ENCODE measurements at regions not wholly inside any gene's neighbourhood (a gene's known extent, or its start where the extent isn't known, plus 50 kb on each side); places are given as distances from the start of the nearest gene placed in this dataset.
"Not testable (repeated sequence)": the region's sequence is repeated elsewhere in the genome, so short reads cannot be mapped to it uniquely, and the experiment has no call there.

GRCh38 chr7:54454700-54455099, 87.5 kb upstream of the VSTM2A start:
- not testable (repeated sequence) for H3K4me3 Mint-ChIP-seq

GRCh38 chr7:54465095-54465494, 77.1 kb upstream of the VSTM2A start:
- H3K4me3 Mint-ChIP-seq: no peak overlapping the region
- peaks cover 0 to 25% (median 10%) of the 10 kb centered on the region in 8 donors for H3K9me3 Mint-ChIP-seq
- Histone ChIP-seq H3K27me3 (ENCODE audit: insufficient read depth, low read length) (no peaks in the 10 kb centered on the region), H3K9me3 (ENCODE audit: control insufficient read depth in 1 of 2, low read length in 2 of 2) (no peaks in the 10 kb centered on the region), H3K4me1 (ENCODE audit: insufficient read depth, low read length) (no peaks in the 10 kb centered on the region), H3K36me3 (ENCODE audit: insufficient read depth, low read length) (no peaks in the 10 kb centered on the region), H3K27ac (ENCODE audit: low read depth, low read length) (no peak overlapping the region), H3K4me3 (ENCODE audit: low read length in 2 of 2) (no peak overlapping the region)
- no peak for DNase-seq
- H3K27me3 Mint-ChIP-seq: no peaks in the 10 kb centered on the region
- H3K4me1 Mint-ChIP-seq: no peaks in the 10 kb centered on the region
- H3K36me3 Mint-ChIP-seq: no peaks in the 10 kb centered on the region
- intact Hi-C loops (cut with micrococcal nuclease): no loop called here
- ChIA-PET POLR2A (ENCODE audit: partially characterized antibody) (no interaction called here), CTCF (ENCODE audit: partially characterized antibody) (no interaction called here)
- no peak overlapping the region for H3K27ac Mint-ChIP-seq

More at GRCh38 chr7:54454700-54455099, 87.5 kb upstream of the VSTM2A start:
- H3K27ac Mint-ChIP-seq; H3K27me3 Mint-ChIP-seq; H3K9me3 ChIP-seq (ENCODE audit: control insufficient read depth in 1 of 2, low read length in 2 of 2); H3K4me1 ChIP-seq (ENCODE audit: insufficient read depth, low read length); H3K27ac ChIP-seq (ENCODE audit: low read depth, low read length); CTCF ChIA-PET (ENCODE audit: partially characterized antibody); intact Hi-C loops (cut with micrococcal nuclease); H3K4me1 Mint-ChIP-seq; H3K36me3 Mint-ChIP-seq; H3K27me3 ChIP-seq (ENCODE audit: insufficient read depth, low read length); H3K4me3 ChIP-seq (ENCODE audit: low read length in 2 of 2); POLR2A ChIA-PET (ENCODE audit: partially characterized antibody); H3K36me3 ChIP-seq (ENCODE audit: insufficient read depth, low read length); DNase-seq: not testable (repeated sequence)
- H3K9me3 Mint-ChIP-seq: peaks cover 6 to 49% (median 27%) of the 10 kb centered on the region in 8 donors

DNA sequence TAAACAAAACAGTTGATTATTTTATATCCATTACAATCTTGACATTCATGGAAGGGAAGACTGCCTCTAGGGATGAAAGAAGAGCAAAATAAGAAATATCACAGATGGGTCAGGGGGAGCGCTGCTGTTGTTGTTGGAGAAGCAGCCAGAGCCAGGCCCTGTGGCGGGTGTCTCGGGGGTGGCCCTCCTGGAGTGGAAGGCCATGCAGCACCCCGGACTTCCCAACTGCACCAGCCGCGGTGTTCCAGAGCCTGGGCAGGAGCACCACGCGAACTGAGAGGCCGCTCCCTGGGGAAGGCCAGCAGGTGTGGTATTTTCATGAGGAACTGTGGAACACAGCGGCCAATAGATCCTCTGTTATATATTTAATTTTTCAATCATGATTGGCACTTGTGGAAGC, 72.4 kb upstream of the VSTM2A start:
- peaks cover 0 to 27% (median 13%) of the 10 kb centered on the region in 8 donors for H3K9me3 Mint-ChIP-seq
- no peaks in the 10 kb centered on the region for H3K36me3 Mint-ChIP-seq
- POLR2A ChIA-PET (ENCODE audit: partially characterized antibody): no interaction called here

DNA sequence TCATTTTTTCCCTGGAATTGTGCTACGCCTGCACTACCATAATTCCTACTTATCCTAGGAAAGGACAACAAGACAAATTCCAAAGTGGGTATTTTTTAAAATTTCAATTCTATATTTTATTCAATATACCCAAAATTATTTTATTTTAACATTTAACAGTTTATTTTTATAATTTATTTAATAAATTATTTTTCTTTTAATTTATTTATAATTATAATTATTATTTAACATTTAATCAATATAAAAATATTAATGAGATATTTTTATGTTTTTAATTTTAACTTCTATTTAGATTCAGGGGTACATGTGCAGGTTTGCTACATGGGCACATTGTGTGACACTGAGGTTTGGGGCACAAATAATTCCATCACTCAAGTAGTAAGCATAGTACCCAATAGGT, 65.6 kb upstream of the VSTM2A start:
- Mint-ChIP-seq H3K36me3 (no peaks in the 10 kb centered on the region), H3K27me3 (no peaks in the 10 kb centered on the region), H3K4me1 (no peaks in the 10 kb centered on the region), H3K4me3 (no peak overlapping the region), H3K27ac (no peak overlapping the region), H3K9me3 (peaks cover 2 to 15% (median 8%) of the 10 kb centered on the region in 8 donors)
- Histone ChIP-seq H3K27me3 (ENCODE audit: insufficient read depth, low read length) (no peaks in the 10 kb centered on the region), H3K4me1 (ENCODE audit: insufficient read depth, low read length) (no peaks in the 10 kb centered on the region), H3K4me3 (ENCODE audit: low read length in 2 of 2) (no peak overlapping the region), H3K9me3 (ENCODE audit: control insufficient read depth in 1 of 2, low read length in 2 of 2) (no peaks in the 10 kb centered on the region), H3K36me3 (ENCODE audit: insufficient read depth, low read length) (no peaks in the 10 kb centered on the region), H3K27ac (ENCODE audit: low read depth, low read length) (no peak overlapping the region)
- intact Hi-C loops (cut with micrococcal nuclease): no loop called here
- ChIA-PET CTCF (ENCODE audit: partially characterized antibody) (no interaction called here), POLR2A (ENCODE audit: partially characterized antibody) (no interaction called here)
- DNase-seq: no peak

More for the DNA sequence above, 72.4 kb upstream of the VSTM2A start:
- intact Hi-C loops (cut with micrococcal nuclease): no loop called here
- Histone ChIP-seq H3K36me3 (ENCODE audit: insufficient read depth, low read length) (no peaks in the 10 kb centered on the region), H3K27ac (ENCODE audit: low read depth, low read length) (no peak overlapping the region), H3K4me3 (ENCODE audit: low read length in 2 of 2) (no peak overlapping the region), H3K27me3 (ENCODE audit: insufficient read depth, low read length) (no peaks in the 10 kb centered on the region), H3K4me1 (ENCODE audit: insufficient read depth, low read length) (no peaks in the 10 kb centered on the region), H3K9me3 (ENCODE audit: control insufficient read depth in 1 of 2, low read length in 2 of 2) (no peaks in the 10 kb centered on the region)
- DNase-seq: no peak
- no peaks in the 10 kb centered on the region for H3K4me1 Mint-ChIP-seq
- H3K27ac Mint-ChIP-seq: no peak overlapping the region
- H3K4me3 Mint-ChIP-seq: no peak overlapping the region
- CTCF ChIA-PET (ENCODE audit: partially characterized antibody): no interaction called here
- no peaks in the 10 kb centered on the region for H3K27me3 Mint-ChIP-seq

DNA sequence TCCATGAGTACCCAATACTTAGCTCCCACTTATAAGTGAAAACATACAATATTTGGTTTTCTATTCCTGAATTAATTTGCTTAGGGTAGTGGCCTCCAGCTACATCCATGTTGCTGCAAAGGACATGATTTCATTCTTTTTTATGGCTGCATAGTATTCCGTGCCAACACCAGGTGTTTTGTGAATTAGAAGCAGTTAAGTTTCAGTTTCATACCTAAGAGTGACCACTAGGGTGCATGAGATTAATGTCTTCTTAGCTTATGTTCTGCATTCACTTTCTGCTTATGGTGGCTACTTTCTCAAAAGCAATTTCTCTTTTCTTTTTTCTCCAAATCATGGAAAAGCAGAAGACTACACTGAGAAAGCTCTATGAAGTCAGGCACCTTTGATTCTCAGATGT, 65.1 kb upstream of the VSTM2A start:
- Mint-ChIP-seq H3K36me3 (no peaks in the 10 kb centered on the region), H3K9me3 (peaks cover 2 to 13% (median 6%) of the 10 kb centered on the region in 8 donors), H3K27ac (no peak overlapping the region), H3K4me3 (no peak overlapping the region), H3K4me1 (no peaks in the 10 kb centered on the region), H3K27me3 (no peaks in the 10 kb centered on the region)
- no peaks in the 10 kb centered on the region for H3K9me3 ChIP-seq (ENCODE audit: control insufficient read depth in 1 of 2, low read length in 2 of 2)
- H3K36me3 ChIP-seq (ENCODE audit: insufficient read depth, low read length): no peaks in the 10 kb centered on the region
- CTCF ChIA-PET (ENCODE audit: partially characterized antibody): no interaction called here
- POLR2A ChIA-PET (ENCODE audit: partially characterized antibody): no interaction called here
- no peaks in the 10 kb centered on the region for H3K27me3 ChIP-seq (ENCODE audit: insufficient read depth, low read length)
- H3K4me3 ChIP-seq (ENCODE audit: low read length in 2 of 2): no peak overlapping the region
- DNase-seq: no peak
- H3K4me1 ChIP-seq (ENCODE audit: insufficient read depth, low read length): no peaks in the 10 kb centered on the region
- H3K27ac ChIP-seq (ENCODE audit: low read depth, low read length): no peak overlapping the region
- intact Hi-C loops (cut with micrococcal nuclease): no loop called here

DNA sequence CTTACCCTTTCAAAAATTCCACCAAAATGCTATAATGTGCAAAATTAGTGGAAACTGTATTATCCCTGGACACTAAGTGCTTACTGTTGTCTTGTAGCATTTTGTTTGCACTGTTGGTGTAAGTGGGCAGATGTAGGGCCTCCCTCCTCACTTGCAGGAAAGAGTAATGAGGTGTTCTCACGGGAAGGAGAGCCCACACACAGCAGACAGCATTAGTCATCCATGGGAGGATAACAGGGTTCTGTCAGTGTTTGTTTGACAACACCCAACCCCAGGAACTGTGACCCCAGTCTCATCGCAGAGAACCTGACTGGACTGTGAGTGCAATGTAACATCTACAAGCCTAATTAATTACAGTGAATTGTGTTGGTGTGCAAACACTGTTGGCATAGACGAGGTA, 58.7 kb upstream of the VSTM2A start:
- H3K4me1 ChIP-seq (ENCODE audit: insufficient read depth, low read length): no peaks in the 10 kb centered on the region
- H3K9me3 Mint-ChIP-seq: peaks cover 4 to 26% (median 10%) of the 10 kb centered on the region in 8 donors
- no peaks in the 10 kb centered on the region for H3K4me1 Mint-ChIP-seq
- DNase-seq: no peak
- no peak overlapping the region for H3K27ac ChIP-seq (ENCODE audit: low read depth, low read length)
- H3K27ac Mint-ChIP-seq: no peak overlapping the region
- ChIA-PET CTCF (ENCODE audit: partially characterized antibody) (no interaction called here), POLR2A (ENCODE audit: partially characterized antibody) (no interaction called here)
- no peak overlapping the region for H3K4me3 Mint-ChIP-seq
- H3K36me3 Mint-ChIP-seq: no peaks in the 10 kb centered on the region
- H3K4me3 ChIP-seq (ENCODE audit: low read length in 2 of 2): no peak overlapping the region
- intact Hi-C loops (cut with micrococcal nuclease): no loop called here
- H3K36me3 ChIP-seq (ENCODE audit: insufficient read depth, low read length): no peaks in the 10 kb centered on the region
- no peaks in the 10 kb centered on the region for H3K27me3 Mint-ChIP-seq
- H3K27me3 ChIP-seq (ENCODE audit: insufficient read depth, low read length): no peaks in the 10 kb centered on the region
- no peaks in the 10 kb centered on the region for H3K9me3 ChIP-seq (ENCODE audit: control insufficient read depth in 1 of 2, low read length in 2 of 2)

DNA sequence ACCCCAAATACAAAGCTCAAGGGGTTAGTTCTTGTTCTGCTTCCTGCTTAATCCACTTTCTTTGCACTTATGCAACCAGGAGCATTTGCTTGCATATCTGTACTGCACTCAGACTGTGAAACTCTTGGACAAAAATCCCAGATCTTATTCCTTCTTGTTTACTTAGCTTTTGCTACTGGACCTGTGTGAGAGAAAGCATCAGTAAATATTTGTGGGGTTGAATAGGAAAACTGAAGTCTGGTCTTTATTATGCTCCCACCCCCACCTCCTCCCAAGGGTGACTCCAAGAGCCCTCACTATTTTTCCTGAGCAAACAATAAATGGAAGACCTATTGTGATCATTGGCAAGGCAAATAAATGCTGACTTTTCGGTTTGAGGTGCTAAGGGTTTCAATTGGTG, 57.1 kb upstream of the VSTM2A start:
- Mint-ChIP-seq H3K27me3 (no peaks in the 10 kb centered on the region), H3K4me3 (no peak overlapping the region), H3K4me1 (no peaks in the 10 kb centered on the region), H3K36me3 (no peaks in the 10 kb centered on the region), H3K9me3 (peaks cover 4 to 25% (median 8%) of the 10 kb centered on the region in 8 donors), H3K27ac (no peak overlapping the region)
- H3K27ac ChIP-seq (ENCODE audit: low read depth, low read length): no peak overlapping the region
- no peaks in the 10 kb centered on the region for H3K27me3 ChIP-seq (ENCODE audit: insufficient read depth, low read length)
- ChIA-PET CTCF (ENCODE audit: partially characterized antibody) (no interaction called here), POLR2A (ENCODE audit: partially characterized antibody) (no interaction called here)
- no peak for DNase-seq
- H3K4me1 ChIP-seq (ENCODE audit: insufficient read depth, low read length): no peaks in the 10 kb centered on the region
- H3K36me3 ChIP-seq (ENCODE audit: insufficient read depth, low read length): no peaks in the 10 kb centered on the region
- no peak overlapping the region for H3K4me3 ChIP-seq (ENCODE audit: low read length in 2 of 2)
- intact Hi-C loops (cut with micrococcal nuclease): no loop called here
- no peaks in the 10 kb centered on the region for H3K9me3 ChIP-seq (ENCODE audit: control insufficient read depth in 1 of 2, low read length in 2 of 2)

Data from CD4-positive, alpha-beta memory T cell (primary cell).